ENCODE measurements at regions not wholly inside any gene's neighbourhood (a gene's known extent, or its start where the extent isn't known, plus 50 kb on each side); places are given as distances from the start of the nearest gene placed in this dataset.

DNA sequence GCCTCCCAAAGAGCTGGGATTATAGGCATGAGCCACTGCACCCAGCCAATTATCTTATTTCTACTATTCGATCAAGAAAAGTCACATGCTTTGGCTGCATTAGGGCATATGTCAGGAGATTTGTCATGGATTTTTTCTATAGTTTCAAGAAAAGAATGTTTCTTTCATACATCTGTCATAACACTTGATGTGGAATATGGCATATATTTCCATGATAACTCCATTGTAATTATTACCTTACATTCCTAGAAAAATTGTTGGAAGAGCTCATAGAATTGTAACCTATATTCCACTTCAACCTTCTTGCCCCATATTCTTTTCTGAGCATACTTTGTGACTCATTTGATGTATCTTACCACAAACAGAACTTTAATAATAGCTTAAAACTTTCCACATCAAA, 740.9 kb upstream of the FLRT2 start:
- TF ChIP-seq, protein P1, sequence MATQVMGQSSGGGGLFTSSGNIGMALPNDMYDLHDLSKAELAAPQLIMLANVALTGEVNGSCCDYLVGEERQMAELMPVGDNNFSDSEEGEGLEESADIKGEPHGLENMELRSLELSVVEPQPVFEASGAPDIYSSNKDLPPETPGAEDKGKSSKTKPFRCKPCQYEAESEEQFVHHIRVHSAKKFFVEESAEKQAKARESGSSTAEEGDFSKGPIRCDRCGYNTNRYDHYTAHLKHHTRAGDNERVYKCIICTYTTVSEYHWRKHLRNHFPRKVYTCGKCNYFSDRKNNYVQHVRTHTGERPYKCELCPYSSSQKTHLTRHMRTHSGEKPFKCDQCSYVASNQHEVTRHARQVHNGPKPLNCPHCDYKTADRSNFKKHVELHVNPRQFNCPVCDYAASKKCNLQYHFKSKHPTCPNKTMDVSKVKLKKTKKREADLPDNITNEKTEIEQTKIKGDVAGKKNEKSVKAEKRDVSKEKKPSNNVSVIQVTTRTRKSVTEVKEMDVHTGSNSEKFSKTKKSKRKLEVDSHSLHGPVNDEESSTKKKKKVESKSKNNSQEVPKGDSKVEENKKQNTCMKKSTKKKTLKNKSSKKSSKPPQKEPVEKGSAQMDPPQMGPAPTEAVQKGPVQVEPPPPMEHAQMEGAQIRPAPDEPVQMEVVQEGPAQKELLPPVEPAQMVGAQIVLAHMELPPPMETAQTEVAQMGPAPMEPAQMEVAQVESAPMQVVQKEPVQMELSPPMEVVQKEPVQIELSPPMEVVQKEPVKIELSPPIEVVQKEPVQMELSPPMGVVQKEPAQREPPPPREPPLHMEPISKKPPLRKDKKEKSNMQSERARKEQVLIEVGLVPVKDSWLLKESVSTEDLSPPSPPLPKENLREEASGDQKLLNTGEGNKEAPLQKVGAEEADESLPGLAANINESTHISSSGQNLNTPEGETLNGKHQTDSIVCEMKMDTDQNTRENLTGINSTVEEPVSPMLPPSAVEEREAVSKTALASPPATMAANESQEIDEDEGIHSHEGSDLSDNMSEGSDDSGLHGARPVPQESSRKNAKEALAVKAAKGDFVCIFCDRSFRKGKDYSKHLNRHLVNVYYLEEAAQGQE (IDR thresholded peaks at IDR 0.05; ENCODE audit: insufficient read depth in 1 of 2, low read depth in 2 of 2, low read length in 1 of 2) = no peak
- TF ChIP-seq CTCF (IDR thresholded peaks at IDR 0.05) (no peak), POLR2AphosphoS5 (IDR thresholded peaks at IDR 0.05; ENCODE audit: low read depth, low read length) (no peak), SIN3A (IDR thresholded peaks at IDR 0.05; ENCODE audit: borderline replicate concordance, insufficient read depth, low read depth, low read length) (no peak), TCF7L2 (IDR thresholded peaks at IDR 0.05; ENCODE audit: low read depth, low read length) (no peak)
